ENCODE measurements at regions not wholly inside any gene's neighbourhood (a gene's known extent, or its start where the extent isn't known, plus 50 kb on each side); places are given as distances from the start of the nearest gene placed in this dataset.

GRCh38 chr3:174532216-174532615, 326.9 kb upstream of the NAALADL2 start:
- no peak overlapping the region for H2BK120ac ChIP-seq (replicated peaks; ENCODE audit: low read depth, low read length)
- H3K9ac ChIP-seq (replicated peaks in 1 of 4; ENCODE audit: extremely low read depth in 1 of 4, low read depth in 3 of 4, low read length in 3 of 4) = no peak overlapping the region
- no peak overlapping the region for H2BK12ac ChIP-seq (ENCODE audit: low read depth, low read length)
- no peak overlapping the region for H4K8ac ChIP-seq (ENCODE audit: extremely low read depth, insufficient read depth, low read length)
- H3K4ac ChIP-seq (replicated peaks; ENCODE audit: insufficient read length, low read depth, low read length) = no peak overlapping the region
- 82% methylated on average over 1 of the region's 1 CpG; no CpG with 5 or more reads in 1 of the 2 experiments for WGBS, 2 experiments (ENCODE audit: extremely low coverage in 1 of 2, insufficient coverage in 1 of 2, insufficient read length in 1 of 2, insufficient replicate concordance in 2 of 2, low coverage in 1 of 2, low lambda C conversion rate in 2 of 2, missing lambda C conversion rate in 1 of 2)
- no peaks in the 10 kb centered on the region for H3K27me3 ChIP-seq (replicated peaks in 1 of 4; ENCODE audit: control insufficient read depth in 3 of 4, extremely low read depth in 1 of 4, insufficient read depth in 3 of 4, low read length in 3 of 4)
- H3K23me2 ChIP-seq (ENCODE audit: low read depth, low read length) = no peaks in the 10 kb centered on the region
- CTCF ChIA-PET (ENCODE audit: partially characterized antibody) = no interaction called here
- H3K27ac ChIP-seq (ENCODE audit: low read depth, low read length) = no peak overlapping the region
- peaks cover 0 to 7% (median 0%) of the 10 kb centered on the region in 4 experiments; a peak in 2 of 7 replicates for H3K4me1 ChIP-seq (replicated peaks in 1 of 4; ENCODE audit: control insufficient read depth in 3 of 4, insufficient read depth in 4 of 4, low read length in 3 of 4)
- no peak overlapping the region for H2AK5ac ChIP-seq (ENCODE audit: low read depth, low read length)
- no peaks in the 10 kb centered on the region for H3K79me1 ChIP-seq (ENCODE audit: low read depth, low read length)
- no peak for DNase-seq (ENCODE audit: low read depth in 1 of 2, low spot score in 2 of 2)
- no peaks in the 10 kb centered on the region for H4K20me1 ChIP-seq (replicated peaks in 1 of 2; ENCODE audit: control insufficient read depth in 1 of 2, insufficient read depth in 2 of 2, low read length in 2 of 2)
- H2BK15ac ChIP-seq (ENCODE audit: low read length) = no peak overlapping the region
- no peak for FAIRE-seq
- no peak overlapping the region for H3K18ac ChIP-seq (ENCODE audit: extremely low read depth, low read length)
- no peak overlapping the region for H2BK5ac ChIP-seq (ENCODE audit: low read depth, low read length)
- H3K4me3 ChIP-seq (ENCODE audit: extremely low read depth in 1 of 4, insufficient read depth in 2 of 4, low read depth in 3 of 4, low read length in 4 of 4) = no peak overlapping the region
- H3K14ac ChIP-seq (ENCODE audit: insufficient read length) = no peak overlapping the region
- H2BK20ac ChIP-seq (ENCODE audit: low read length) = no peak overlapping the region
- no peak overlapping the region for H3K4me2 ChIP-seq (ENCODE audit: insufficient read depth in 1 of 2, low read depth in 2 of 2, low read length in 2 of 2)
- no peaks in the 10 kb centered on the region for H3K36me3 ChIP-seq (ENCODE audit: control insufficient read depth in 2 of 4, insufficient read depth in 4 of 4, low read length in 3 of 4)
- H4K91ac ChIP-seq (replicated peaks; ENCODE audit: insufficient read length, low read length) = no peak overlapping the region
- TF ChIP-seq HDAC6 (IDR thresholded peaks at IDR 0.05; ENCODE audit: low read depth, low read length) = no peak
- no peak for TF ChIP-seq SIRT6 (IDR thresholded peaks at IDR 0.05; ENCODE audit: low read length)
- no peak for TF ChIP-seq NANOG (IDR thresholded peaks at IDR 0.05; ENCODE audit: insufficient read depth, low read depth, low read length, poor library complexity, severe bottlenecking)
- H3K9me3 ChIP-seq (ENCODE audit: insufficient read depth in 2 of 2, low read depth in 1 of 2, low read length in 1 of 2) = no peaks in the 10 kb centered on the region
- no peaks in the 10 kb centered on the region for H3K79me2 ChIP-seq (ENCODE audit: control insufficient read depth in 1 of 2, insufficient read depth in 2 of 2, low read length in 2 of 2)
- H3K56ac ChIP-seq (replicated peaks; ENCODE audit: insufficient read length, low read depth, low read length) = no peak overlapping the region
- H4K5ac ChIP-seq (ENCODE audit: insufficient read length, low read depth, low read length) = no peak overlapping the region
- H2AFZ ChIP-seq (ENCODE audit: low read length) = no peak overlapping the region
- no peak overlapping the region for H3K23ac ChIP-seq (ENCODE audit: insufficient read length)
- POLR2A ChIA-PET (ENCODE audit: partially characterized antibody) = interaction anchor here (1.2 to 1.7 kb wide), 2 partner anchors 8 to 91 kb away, joined by 3 to 4 read pairs; no protein-coding TSS in a partner anchor
